SK-MEL-5 (cell line): ENCODE measurements at regions not wholly inside any gene's neighbourhood (a gene's known extent, or its start where the extent isn't known, plus 50 kb on each side); places are given as distances from the start of the nearest gene placed in this dataset.

Experiments used
- DNase-seq: peaks from one replicate; pipeline ENCODE4 v3.0.0-alpha.2; 2016; ENCODE audit warnings: low read depth, low spot score
- in situ Hi-C: cut with HindIII; loops from 2 replicates; pipeline ENCODE4 v1.10.0; 2016; ENCODE audit warnings: low sequenced_read_pairs, high pct_unique_total_duplicates, low pct_unique_long_range_greater_than_20kb

DNA sequence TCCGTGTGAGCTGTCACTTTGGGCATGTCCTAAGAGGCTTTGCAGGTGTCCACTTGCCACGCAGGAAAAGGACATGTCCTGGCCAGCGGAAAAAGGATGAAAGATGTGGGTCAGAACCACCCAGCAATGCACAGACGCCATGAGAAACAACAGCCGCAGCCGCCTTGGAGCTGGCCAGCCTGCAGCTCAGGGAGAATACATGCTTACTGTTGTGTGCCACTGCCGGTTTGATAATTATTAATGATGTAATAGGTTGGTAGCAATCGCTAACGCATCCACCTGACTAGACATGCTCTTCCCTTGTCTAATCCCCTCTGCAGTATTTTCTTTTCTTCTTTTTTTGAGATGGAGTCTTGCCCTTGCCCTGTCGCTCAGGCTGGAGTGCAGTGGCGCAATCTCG lies 221.7 kb downstream of the HAUS1 start:
- in situ Hi-C loops: no loop called here
- no peak for DNase-seq

DNA sequence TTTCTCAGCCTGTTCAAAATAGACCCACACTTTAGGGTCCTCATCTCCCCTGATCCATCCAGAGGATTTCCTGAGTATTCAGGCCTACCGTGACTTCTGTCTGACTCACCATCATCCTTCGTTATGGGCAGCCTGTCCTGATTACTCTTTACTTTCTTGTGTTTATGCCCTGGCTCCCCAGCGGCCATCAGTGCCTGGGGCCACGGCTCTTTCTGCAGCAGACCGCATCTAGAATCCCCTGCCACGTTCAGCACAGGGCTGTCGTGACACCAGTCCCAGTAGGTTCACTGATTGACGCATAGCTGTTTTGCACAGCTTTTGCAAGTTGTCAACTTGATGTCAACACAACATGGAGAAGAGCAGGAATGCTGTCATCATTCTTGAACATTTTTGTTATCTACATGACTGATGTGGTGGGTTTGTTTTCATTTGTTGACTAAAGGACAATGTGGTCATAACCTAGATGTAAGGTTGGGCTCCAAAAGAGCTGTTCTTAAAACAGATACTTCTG lies 225.6 kb downstream of the HAUS1 start:
- DNase-seq: no peak
- in situ Hi-C loops: no loop called here

DNA sequence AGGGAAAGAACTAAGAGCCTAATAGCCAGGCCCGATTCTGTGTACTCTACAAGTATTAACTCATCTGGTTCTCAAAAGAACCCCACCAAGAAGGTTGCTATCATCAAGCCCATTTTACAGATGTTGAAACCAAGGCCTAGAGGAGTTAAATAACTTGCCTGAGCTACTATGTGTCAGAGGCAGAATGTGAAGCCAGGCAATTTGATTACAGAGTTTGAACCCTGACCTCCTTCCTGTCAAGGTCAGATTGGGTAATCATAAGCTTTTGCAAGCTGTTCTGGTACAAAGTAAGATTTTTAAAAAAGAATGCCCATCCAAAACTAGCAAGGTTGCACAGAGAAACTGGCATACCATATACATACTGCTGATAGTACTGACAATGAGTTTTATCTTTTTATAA lies 227.1 kb downstream of the HAUS1 start:
- in situ Hi-C loops: no loop called here
- DNase-seq: no peak

DNA sequence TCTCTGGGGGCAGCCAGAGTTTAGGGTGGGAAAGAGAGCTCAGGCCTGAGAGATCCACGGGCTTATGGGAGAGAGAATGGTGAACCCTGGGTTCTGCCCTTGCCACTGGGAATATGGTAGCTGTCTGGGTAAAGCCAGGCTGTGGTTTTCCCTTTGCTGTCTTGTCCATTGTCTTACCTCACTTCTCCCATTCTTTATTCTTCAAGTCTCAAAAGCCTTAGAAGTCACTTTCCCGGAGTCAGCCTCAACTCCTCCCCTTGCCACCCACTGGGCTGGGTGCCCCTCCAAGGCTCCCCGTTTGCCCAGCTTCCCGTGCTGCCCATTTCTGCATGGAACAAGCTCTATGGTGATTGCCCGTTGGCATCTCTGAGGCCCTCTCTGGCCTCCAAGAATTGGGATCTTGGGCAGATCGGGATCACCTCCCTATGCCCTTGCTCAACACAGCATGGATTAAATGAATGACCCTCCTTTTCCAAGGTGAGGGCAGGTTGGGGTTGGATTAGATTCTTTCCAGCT lies 228.2 kb downstream of the HAUS1 start:
- in situ Hi-C loops: no loop called here
- DNase-seq: no peak

DNA sequence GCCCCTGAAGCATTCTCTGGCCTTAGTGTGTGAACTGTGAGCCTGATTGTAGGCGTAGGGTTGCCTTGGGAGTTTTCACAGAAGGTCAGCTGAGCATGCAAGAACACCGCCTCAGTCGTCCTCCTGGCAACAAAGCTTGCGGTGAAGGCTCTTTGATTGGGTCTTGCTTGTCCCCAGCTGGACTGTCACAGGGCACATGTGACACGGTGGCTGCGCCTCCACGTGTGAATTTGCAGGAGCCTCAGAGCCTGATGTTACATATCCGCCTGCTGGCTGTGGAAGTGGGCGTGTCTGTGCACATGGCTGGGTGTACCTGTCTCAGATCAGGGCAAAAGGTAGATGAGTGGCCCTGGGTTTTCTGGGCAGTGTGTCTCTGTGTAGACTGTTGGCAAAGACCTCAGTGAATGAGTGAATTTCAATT lies 228.7 kb downstream of the HAUS1 start:
- DNase-seq: no peak
- in situ Hi-C loops: no loop called here

DNA sequence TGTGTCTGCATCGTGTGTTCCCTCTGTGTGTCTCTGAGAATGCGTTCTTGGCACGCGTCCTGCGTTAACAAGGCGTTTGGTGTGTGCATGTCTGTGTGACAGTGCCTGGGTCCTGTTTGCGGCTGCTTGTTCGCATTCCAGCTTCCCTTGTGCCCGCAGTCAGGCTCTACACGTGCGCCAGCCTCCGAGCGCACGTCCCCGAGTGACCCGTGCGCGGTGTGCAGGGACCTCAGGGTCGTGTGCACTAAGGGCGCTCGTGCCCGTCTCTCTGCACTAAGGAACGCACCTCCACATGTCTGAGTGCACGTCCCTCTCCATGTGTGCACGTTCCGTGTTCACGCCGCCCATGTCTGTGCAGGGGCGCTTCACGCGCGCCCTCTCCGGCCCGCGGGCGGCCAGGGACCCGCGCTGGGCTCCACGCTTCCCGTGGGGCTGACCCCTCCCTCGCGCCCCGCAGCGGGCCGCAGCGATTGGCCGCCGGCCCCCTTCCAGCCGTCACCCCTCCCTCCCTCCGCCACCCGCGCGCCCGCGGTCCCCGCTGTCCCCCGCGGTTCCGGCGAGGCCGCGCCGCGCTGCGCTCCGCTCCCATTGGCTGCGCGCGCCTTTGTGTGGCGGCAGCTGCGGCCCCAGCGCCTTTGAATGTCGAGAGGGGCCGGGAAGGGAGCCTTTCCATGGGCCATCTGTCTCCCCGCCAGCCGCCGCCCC lies 229.4 kb downstream of the HAUS1 start:
- in situ Hi-C loops: no loop called here

DNA sequence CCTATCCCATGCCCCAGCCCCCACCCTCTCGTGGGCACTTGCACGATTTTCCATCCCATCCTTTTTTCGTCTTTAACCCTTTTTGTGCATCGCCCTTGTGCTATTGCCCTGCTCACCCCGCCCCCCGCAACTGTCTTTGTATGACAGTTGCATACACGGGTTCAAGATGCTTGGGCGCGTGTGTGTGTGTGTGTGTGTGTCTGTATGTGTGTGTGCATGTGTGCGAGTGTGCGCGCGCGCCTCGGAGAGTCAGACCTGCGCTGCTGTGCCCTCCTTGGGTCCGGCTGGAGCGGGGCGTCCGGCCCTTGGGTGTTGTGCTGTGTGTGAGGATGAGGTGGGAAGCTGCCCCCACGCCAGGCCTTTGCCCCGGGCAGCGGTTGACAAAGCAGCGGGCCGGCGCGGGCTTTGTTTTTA lies 230.7 kb downstream of the HAUS1 start:
- no peak for DNase-seq
- in situ Hi-C loops: no loop called here

More for the DNA sequence above, 229.4 kb downstream of the HAUS1 start:
- DNase-seq: no peak

DNA sequence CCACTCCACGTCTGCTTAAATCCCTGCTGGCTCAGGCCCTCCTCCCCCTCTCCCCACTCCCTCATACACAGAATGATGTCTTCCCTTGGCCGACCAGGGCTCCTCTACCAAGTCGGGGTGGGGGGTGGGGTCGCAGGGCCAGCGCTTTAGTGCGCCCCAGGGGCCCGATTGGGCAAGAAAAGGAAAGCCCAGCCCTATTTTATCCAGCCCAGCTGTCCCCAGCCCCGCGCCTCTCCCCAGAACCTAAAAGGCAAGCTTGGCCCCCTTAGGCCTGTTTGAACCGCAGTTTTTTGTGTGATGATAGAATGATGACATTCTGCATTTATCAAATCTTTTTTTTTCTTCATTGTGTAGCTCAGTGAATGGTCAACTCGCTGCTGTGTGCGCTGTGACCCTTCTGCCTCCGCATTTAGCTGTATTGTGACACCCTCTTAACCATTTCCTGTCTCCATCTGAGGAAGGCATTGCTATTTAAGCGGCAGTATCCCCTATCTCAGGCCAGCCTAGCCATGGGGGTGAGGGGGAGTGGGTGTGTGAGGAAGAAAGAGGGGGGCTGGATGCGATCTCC lies 231.4 kb downstream of the HAUS1 start:
- no peak for DNase-seq
- in situ Hi-C loops: no loop called here

DNA sequence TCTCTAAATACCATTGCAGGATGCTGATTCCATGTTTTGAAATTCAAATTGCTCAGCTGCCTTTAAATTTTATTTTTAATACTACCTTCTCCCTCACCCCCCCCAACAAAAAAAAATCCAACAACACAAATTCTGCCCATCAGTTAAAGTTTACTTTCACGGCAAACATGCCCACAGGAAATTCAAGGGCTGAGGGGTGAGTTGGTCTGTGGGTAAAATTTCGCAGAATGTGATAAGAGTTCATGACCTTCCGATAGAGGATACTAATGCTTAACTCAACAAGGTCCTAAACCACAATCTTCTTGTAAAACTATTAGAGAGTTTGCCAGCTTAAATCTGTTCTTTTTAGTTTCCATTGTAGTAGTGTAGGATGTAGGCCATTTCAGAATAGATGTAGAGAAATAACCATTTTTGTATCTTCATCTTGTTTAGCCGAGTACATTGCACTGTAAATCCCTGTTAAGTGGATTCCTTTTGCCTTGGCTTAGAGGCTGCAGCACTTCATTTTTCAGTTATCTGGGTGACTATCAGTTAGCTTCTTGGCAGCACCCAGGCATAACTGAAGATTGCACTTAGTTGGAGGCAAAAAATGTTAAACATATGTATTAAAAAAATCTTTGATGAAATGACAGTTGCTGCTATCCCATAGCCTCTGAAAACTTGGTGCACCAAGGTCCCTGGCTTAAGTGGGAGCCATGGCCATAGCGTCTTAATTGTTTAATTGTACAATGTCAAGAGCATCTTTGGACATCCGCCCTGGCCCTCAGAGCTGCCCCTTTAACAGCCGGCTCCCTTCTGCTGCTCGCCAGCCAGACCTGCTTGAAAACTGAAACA lies 232.3 kb downstream of the HAUS1 start:
- no peak for DNase-seq
- in situ Hi-C loops: no loop called here

DNA sequence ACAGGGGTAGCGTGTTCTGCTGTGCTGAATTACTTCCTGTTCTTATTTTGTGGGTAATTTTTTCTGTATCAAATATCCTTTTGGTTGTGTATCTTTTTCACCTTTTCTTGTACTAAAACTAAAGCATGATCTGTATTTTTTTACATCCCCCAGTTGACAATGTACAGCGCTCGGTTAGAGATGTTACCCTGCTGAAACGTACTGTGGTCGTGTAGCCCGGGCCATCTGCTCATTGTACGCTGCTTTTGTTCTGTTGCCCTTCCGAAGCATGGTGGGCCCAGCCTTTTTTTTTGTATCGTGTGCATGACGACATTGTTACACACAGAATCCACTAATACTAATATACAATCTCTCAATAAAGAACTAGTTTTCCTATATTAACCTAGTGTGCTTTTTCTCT lies 233.1 kb downstream of the HAUS1 start:
- in situ Hi-C loops: no loop called here
- no peak for DNase-seq

DNA sequence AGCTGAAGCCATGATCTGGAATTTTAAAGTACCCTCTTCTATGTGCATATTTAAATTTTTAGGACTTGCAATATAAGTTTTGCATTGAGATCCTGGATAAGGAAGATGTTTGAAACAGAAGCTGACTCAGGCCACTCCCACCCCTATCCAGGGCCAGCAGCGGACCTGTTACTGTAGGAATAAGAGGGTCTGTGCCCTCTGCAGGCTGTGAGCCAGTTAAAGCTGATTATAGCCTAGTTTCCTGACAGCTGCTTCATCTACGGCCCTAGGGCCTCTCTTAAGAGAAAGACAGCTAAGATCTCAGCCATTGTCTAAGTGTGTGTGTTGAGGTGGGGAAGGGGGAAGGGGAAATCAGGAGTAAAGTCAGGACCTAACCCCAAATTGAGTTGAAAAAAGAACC lies 234.0 kb downstream of the HAUS1 start:
- no peak for DNase-seq
- in situ Hi-C loops: no loop called here

DNA sequence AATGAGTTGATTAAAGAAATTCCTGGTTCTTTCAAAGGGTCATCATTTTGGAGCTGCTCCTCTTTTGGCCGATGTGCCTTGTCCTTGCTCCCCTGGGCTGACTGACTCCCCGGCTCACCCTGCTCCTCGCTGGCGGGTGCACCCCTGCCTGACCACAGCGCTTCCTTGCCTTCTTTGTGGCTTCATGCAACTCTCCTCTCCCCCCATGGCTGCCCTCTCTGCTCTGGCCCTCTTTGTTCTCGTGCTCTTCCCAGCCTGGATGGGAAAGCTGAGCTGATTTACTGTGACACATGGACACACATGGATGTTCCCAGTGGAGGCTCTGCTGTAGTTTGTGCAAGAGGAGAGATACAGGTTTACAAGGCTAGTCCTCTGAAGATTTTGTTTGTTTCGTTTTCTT lies 234.6 kb downstream of the HAUS1 start:
- no peak for DNase-seq
- in situ Hi-C loops: no loop called here

DNA sequence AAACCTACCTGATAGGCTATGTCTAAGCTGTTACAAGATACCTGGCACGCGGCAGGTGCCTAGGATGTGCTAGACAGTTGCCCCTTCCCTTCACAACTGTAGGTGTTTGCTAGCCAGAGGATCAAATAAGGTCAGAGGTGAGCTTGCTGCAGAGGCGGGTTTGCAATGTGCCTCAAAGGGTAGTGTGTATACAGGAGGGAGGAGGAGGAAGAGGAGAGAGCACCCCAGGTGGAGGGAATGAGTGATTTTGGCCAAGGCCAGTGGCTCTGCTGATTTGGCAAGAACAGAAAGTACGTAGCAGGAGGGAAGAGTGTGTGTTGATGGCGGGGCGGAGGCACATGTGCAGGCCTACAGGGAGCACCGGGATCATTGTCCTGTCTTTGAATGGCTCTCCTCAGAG lies 236.5 kb downstream of the HAUS1 start:
- DNase-seq: no peak
- in situ Hi-C loops: no loop called here

DNA sequence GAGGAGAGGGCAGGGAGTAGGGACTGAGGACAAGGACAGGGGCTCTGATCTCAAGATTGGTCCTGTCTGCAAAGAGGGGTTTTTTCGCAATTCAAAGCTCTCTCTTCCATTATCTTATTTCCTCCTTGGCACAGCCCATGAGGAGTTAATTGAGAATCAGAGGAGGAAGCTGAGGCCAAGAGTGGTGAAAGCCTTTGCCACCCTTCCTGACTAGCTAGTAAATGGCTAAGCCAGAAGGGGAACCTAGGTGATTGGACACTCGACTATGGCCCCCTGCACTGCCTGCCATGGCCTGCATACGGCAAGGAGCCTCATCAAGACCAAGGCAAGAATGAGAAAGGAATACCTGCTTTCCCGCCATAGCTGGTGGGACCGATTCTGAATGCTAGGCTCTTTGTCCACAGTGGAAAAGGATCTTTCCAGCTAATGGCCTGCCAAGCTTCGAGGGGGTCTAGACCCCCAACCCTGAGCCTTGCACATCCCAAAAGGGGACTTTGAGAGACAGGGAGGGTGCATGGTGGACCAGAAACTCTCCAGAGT lies 237.9 kb downstream of the HAUS1 start:
- in situ Hi-C loops: no loop called here
- DNase-seq: no peak

DNA sequence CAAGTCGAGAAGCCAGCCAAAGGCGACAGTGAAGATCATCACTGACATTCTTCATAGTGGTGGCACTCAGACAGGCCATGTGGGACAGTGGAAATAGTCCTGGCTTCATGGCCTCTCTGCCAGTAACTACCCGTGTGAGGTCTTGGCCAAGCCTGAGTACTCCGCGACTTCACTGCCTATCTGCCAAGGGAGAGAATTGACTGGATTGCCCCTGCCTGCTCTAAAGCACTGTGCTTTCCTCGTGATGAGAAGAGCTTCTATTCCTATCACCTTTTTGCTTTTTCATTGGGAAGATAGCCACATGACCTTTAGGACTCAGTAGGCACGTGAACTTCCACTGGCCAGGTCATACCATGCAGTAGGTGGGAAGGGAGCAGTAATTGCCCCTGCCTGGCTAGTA lies 239.3 kb downstream of the HAUS1 start:
- in situ Hi-C loops: no loop called here
- no peak for DNase-seq

DNA sequence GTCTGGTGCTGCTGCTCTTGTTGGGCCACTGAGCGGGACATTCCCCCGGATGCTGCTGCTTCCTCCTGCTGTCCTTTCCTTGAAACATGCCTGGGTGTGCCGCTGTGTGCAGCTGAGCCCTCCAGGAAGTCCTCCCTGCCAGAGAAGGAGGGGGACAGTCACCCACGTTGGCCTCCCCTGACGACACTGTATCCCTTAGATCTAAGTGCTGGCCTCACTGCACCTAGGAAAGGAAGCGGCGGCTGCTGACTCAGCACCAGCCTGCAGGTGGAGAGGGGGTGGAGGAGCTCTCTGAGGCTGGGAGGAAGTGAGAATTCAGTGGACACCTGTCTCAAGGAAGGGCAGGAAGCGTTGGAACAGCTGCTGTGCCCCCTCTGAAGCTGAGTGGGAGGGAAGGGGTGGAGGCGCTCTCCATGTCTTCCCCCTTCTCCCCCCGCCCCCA lies 239.8 kb downstream of the HAUS1 start:
- DNase-seq: no peak
- in situ Hi-C loops: no loop called here

DNA sequence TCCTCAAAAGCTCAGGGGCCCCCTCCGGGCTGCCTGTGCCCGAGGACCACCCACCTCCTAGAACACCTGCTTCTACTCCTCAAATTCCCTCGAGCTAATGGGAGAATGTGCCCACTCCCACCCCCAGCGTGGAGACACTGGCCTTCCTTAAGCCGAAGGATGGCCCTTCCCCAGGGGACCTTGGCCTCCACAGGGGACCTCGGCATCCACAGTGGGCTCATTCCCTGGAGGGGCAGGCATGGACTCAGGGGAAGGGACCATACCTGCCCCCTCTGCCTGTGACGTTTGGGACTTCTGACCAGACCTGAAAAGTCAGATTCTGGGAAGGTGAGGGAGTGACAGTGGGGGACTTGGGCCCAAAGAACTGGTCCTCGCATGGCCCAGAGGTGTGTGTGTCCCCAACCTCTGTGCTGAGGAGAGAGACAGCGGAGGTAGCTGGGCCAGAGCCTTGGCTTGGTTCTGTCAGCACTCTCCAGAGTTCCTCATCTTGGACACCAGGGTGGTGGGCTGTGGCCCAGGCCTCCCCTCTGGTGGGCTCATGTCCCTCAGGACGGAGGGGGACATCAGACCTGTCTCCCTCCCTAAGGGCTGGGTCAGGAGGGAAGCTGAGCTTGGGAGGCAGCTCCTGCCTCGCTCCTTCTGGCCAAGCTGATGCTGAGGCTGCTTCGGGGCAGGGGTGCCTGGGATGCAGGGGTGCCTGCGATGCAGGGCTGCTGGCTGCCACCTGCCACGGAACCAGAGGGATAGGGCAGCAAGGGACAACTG lies 240.4 kb downstream of the HAUS1 start:
- DNase-seq: no peak
- in situ Hi-C loops: no loop called here

DNA sequence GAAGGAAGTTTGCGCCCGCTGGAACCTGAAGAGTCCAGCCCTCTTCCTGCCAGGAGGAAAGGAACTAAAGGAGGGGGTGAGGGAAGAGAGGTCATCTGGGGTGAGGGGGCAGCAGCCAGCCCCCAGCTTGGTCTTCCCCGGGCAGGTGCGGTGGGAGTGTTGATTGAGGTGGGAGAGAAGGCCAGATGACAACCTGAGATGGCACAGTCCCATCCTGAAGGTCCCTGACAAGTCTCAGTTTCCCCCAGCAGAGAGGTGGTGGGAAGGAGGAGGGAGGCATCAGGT lies 240.9 kb downstream of the HAUS1 start:
- DNase-seq: no peak
- in situ Hi-C loops: no loop called here
